GM18508 (cell line): ENCODE measurements at regions not wholly inside any gene's neighbourhood (a gene's known extent, or its start where the extent isn't known, plus 50 kb on each side); places are given as distances from the start of the nearest gene placed in this dataset.

ENCODE experiments used
- ATAC-seq: cut with Tn5 transposase; IDR thresholded peaks from one replicate; pipeline ENCODE4 v1.9.1; 2021; ENCODE audit warnings: moderate number of reproducible peaks; ENCODE audit not compliant: insufficient read depth, unreplicated experiment

- ATAC-seq, result no peak
Measured at GRCh38 chr9:107386396-107386795, 103.2 kb downstream of the KLF4 start.
